Fibroblast of villous mesenchyme (primary cell): ENCODE measurements at regions not wholly inside any gene's neighbourhood (a gene's known extent, or its start where the extent isn't known, plus 50 kb on each side); places are given as distances from the start of the nearest gene placed in this dataset.

ENCODE experiments used
- DNase-seq: peaks from one replicate; pipeline ENCODE4 v3.0.0-alpha.2; 2010; ENCODE audit warnings: low read depth
- H3K4me3 ChIP-seq: 2 replicates; pipeline ENCODE4 v1.5.1; 2011; ENCODE audit warnings: low read depth, mild to moderate bottlenecking, low read length
- TF ChIP-seq, protein P1 (sequence below): IDR thresholded peaks from 2 replicates; pipeline ENCODE4 v1.5.1; 2012; ENCODE audit warnings: low read depth, mild to moderate bottlenecking, low read length; ENCODE audit not compliant: insufficient read depth

DNA sequence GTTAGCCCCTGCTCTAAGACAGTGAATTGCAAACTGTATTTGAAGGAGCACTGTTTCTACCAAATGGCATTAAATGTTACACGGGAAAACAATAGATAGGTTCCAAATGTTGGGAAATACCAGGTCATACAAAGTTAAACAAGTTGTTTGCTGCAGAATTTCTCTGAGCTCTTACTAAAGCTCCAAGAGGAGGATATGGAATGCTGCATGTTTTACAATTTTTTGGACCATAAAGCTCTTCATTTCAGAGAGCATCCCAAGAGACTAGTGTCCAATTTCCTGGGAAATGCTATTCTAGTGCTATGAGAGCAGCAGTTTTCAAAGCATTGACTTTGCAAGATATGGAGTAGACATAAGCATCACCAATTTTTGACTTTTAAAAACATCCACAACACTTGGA lies 155.6 kb upstream of the CCDC68 start:
- H3K4me3 ChIP-seq, result no peak overlapping the region
- DNase-seq, result no peak
- TF ChIP-seq, protein P1, sequence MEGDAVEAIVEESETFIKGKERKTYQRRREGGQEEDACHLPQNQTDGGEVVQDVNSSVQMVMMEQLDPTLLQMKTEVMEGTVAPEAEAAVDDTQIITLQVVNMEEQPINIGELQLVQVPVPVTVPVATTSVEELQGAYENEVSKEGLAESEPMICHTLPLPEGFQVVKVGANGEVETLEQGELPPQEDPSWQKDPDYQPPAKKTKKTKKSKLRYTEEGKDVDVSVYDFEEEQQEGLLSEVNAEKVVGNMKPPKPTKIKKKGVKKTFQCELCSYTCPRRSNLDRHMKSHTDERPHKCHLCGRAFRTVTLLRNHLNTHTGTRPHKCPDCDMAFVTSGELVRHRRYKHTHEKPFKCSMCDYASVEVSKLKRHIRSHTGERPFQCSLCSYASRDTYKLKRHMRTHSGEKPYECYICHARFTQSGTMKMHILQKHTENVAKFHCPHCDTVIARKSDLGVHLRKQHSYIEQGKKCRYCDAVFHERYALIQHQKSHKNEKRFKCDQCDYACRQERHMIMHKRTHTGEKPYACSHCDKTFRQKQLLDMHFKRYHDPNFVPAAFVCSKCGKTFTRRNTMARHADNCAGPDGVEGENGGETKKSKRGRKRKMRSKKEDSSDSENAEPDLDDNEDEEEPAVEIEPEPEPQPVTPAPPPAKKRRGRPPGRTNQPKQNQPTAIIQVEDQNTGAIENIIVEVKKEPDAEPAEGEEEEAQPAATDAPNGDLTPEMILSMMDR, result no peak

DNA sequence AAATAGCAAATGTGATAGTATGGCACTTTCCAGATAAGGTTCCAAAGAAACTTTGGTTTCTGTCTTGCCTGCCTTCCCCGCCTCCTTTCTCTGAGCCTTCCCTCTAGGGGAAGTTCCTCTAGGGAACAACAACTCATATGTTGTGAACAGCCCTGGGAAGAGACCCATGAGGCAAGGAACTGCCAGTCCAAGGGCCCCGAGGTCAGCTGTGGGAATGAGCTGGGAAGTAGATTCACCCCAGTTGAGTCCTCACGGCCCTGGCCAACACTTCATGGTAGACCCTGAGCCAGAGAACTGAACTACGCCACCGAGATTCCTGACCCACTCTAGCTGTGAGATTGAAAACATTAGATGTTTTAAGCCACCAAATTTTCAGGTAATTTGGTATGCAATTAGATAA lies 154.5 kb upstream of the CCDC68 start:
- H3K4me3 ChIP-seq, result no peak overlapping the region
- DNase-seq, result no peak
- TF ChIP-seq, protein P1, result no peak

DNA sequence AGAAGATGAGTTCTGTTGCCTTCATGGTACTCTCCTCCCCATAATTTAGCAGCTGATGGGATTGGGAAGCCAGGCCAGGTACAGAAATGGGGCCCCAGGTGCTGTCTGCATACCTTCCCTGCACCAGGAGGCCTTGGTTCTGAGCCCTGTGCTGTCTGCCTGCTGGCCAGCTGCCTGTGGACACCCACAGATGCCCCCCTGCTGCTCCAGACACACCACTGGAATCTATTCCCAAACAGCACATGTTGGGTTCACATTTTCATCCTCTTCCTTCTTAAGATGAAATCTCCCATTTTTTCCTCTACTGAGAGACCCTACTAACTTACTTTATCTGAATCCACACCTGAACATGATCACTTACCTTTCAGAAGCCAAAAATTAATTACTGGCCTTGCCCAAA lies 152.0 kb upstream of the CCDC68 start:
- DNase-seq, result no peak
- no peak overlapping the region for H3K4me3 ChIP-seq
- TF ChIP-seq, protein P1, result no peak

GRCh38 chr18:55110436-55110835 lies 151.2 kb upstream of the CCDC68 start:
- H3K4me3 ChIP-seq, result no peak overlapping the region
- DNase-seq, result no peak
- TF ChIP-seq, protein P1, result no peak

DNA sequence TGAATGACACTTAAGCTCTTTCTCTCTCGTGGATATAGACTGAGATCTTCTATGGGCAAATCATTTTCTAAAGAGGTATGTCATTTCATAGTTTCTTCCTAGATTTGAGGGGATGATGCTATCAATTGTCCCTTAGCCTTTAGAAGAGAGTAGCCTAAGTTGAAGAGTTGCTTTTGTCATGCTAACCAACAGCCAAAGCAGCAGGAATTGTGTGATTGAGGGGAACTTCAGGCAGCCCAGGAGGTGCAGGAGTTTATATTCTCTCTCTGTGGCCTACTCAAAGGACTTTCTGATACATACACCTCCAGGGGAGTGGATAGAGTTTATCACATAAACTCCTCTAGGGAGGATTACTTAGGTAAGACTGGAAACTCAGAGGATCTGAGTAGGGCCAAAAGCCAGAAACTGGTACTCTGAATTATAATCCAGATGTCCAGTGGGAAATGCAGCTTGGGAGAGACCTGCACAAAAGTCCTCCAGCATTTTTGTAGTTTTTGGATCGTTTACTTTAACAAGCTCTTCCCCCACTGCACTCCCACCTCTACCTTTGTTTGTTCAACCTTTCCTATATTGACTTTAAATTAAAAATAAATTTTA lies 150.7 kb upstream of the CCDC68 start:
- no peak overlapping the region for H3K4me3 ChIP-seq
- no peak for DNase-seq
- TF ChIP-seq, protein P1, result no peak

DNA sequence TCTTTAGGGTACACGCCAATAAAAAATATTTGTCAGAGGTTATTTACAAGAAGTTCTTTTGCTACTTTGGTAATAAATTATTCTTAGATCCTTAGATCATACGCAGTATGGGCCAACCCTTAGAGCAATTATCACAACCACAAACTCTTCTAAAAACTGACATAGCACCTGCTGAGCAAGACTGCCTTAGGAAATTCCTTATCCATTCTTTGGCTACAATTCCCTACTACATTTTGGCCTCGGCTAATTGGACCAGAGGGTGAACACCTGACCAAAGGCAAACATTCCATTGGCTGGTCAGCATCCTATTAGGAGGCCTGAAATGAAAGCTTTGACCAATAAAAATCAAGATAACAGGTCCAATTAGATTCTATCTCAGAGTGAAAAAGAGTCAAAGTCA lies 147.6 kb upstream of the CCDC68 start:
- TF ChIP-seq, protein P1, result no peak
- H3K4me3 ChIP-seq, result no peak overlapping the region
- no peak for DNase-seq

DNA sequence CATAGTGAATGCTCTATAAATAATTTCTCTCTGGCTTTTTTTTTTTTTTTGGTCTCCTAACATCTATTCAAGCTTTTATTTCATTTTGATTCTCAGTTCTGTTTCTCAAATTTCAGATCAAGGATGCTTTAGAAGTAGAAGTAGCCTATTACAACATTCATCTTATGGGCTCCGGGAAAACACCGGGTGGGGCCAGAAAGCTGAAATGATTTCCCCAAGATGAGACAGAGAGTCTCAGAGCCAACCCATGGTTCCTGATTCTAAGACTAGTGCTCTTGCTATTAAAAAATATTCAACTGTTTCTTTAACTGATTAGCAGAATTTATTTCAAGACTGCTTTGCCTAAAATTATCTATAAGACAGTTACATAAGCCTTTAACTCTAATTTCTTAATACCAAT lies 147.2 kb upstream of the CCDC68 start:
- TF ChIP-seq, protein P1, result no peak
- DNase-seq, result no peak

More for the DNA sequence above, 147.2 kb upstream of the CCDC68 start:
- H3K4me3 ChIP-seq, result no peak overlapping the region
